GM23338 (cell line): ENCODE measurements at regions not wholly inside any gene's neighbourhood (a gene's known extent, or its start where the extent isn't known, plus 50 kb on each side); places are given as distances from the start of the nearest gene placed in this dataset.

ENCODE experiments used
- CREB1 ChIP-seq: fragments of 250-450 bp; sonication (Bioruptor Pico); IDR thresholded peaks from 2 replicates; pipeline ENCODE4 v1.5.0; 2020; ENCODE audit warnings: low read depth, mild to moderate bottlenecking, moderate library complexity
- CTCF ChIP-seq, 2 experiments: fragments of 200-600 bp in 1 of 2; sonication (generic) in 1 of 2; conservative IDR thresholded peaks; 2 replicates each; pipeline versions ENCODE4 v1.5.1 to v1.6.1; 2016 to 2017; ENCODE audit warnings: antibody characterized with exemption in 2 of 2, low read depth in 2 of 2, mild to moderate bottlenecking in 2 of 2, moderate library complexity in 1 of 2
- ETS1 ChIP-seq: IDR thresholded peaks from 2 replicates; pipeline ENCODE4 v1.6.1; 2016; ENCODE audit warnings: antibody characterized with exemption
- EZH2 ChIP-seq: fragments of 200-600 bp; sonication (generic); IDR thresholded peaks from one replicate; pipeline ENCODE4 v1.8.0; 2017; ENCODE audit warnings: antibody characterized with exemption, mild to moderate bottlenecking, low read depth; ENCODE audit not compliant: unreplicated experiment
- EZH2phosphoT487 ChIP-seq: fragments of 200-600 bp; sonication (generic); IDR thresholded peaks from one replicate; pipeline ENCODE4 v1.8.1; 2018; ENCODE audit warnings: antibody characterized with exemption; ENCODE audit not compliant: unreplicated experiment
- JUNB ChIP-seq: IDR thresholded peaks from one replicate; pipeline ENCODE4 v1.6.1; 2016; ENCODE audit warnings: antibody characterized with exemption; ENCODE audit not compliant: unreplicated experiment
- NANOG ChIP-seq: IDR thresholded peaks from 2 replicates; pipeline ENCODE4 v1.6.1; 2016; ENCODE audit warnings: antibody characterized with exemption, borderline replicate concordance
- POLR2AphosphoS5 ChIP-seq: IDR thresholded peaks from 2 replicates; pipeline ENCODE4 v1.6.1; 2016; ENCODE audit warnings: antibody characterized with exemption, low read depth
- REST ChIP-seq: IDR thresholded peaks from one replicate; pipeline ENCODE4 v1.6.1; 2018; ENCODE audit warnings: antibody characterized with exemption; ENCODE audit not compliant: unreplicated experiment
- STAT1 ChIP-seq: IDR thresholded peaks from one replicate; pipeline ENCODE4 v1.6.1; 2016; ENCODE audit warnings: antibody characterized with exemption; ENCODE audit not compliant: unreplicated experiment
- ZNF114 ChIP-seq: fragments of 250-450 bp; sonication (Bioruptor Pico); IDR thresholded peaks from 2 replicates; pipeline ENCODE4 v1.5.0; 2020; ENCODE audit warnings: mild to moderate bottlenecking, moderate library complexity
- ZNF331 ChIP-seq: fragments of 250-450 bp; sonication (Bioruptor Pico); IDR thresholded peaks from 2 replicates; pipeline ENCODE4 v1.5.0; 2020; ENCODE audit warnings: low read depth, mild to moderate bottlenecking, moderate library complexity
- ZNF462 ChIP-seq: fragments of 250-450 bp; sonication (Bioruptor Pico); IDR thresholded peaks from 2 replicates; pipeline ENCODE4 v1.5.0; 2020; ENCODE audit warnings: mild to moderate bottlenecking, moderate library complexity

GRCh38 chr4:18512718-18513117 lies 491.2 kb upstream of the LCORL start:
- no peak for TF ChIP-seq EZH2
- TF ChIP-seq CTCF (conservative IDR thresholded peaks at IDR 0.05; ENCODE audit: low read depth in 2 of 2): no peak
- no peak for TF ChIP-seq EZH2phosphoT487
- TF ChIP-seq REST: no peak
- TF ChIP-seq POLR2AphosphoS5: no peak
- no peak for TF ChIP-seq ZNF114 (CRISPR knock-in tag)
- TF ChIP-seq CREB1 (CRISPR knock-in tag): no peak
- no peak for TF ChIP-seq NANOG
- TF ChIP-seq ETS1: no peak
- no peak for TF ChIP-seq JUNB
- TF ChIP-seq ZNF462: no peak
- TF ChIP-seq STAT1: no peak
- no peak for TF ChIP-seq ZNF331 (CRISPR knock-in tag)
